ENCODE measurements at regions not wholly inside any gene's neighbourhood (a gene's known extent, or its start where the extent isn't known, plus 50 kb on each side); places are given as distances from the start of the nearest gene placed in this dataset.
A peak's percentile ranks its signal among the peaks of the same experiment; 100 is the strongest.

DNA sequence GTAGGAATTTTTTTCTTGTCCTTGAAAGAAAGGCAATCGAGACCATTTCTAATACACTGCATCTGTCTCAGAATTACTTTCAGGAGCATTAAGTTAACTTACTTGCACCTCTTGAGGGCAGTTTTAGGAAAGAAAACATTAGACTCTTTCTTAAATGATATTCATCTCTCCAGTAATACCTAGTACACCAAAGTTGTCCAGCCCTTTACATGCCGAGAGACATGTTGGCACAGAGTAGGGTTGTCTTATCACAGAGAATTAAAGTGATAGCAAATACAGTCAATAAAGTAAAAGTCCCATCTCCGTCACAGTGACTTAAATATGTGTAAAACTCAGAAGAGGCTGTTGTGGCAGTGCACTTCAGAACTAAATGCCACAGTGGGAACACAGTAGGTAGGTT is 154.3 kb upstream of the KCNN2 start:
- no peak overlapping the region for H2BK15ac ChIP-seq (ENCODE audit: low read depth, low read length)
- no peak overlapping the region for H2AK9ac ChIP-seq (replicated peaks; ENCODE audit: low read depth, low read length, poor library complexity)
- H3K4me2 ChIP-seq (ENCODE audit: low read depth, low read length), result no peak overlapping the region
- H2AFZ ChIP-seq (replicated peaks; ENCODE audit: low read length, poor library complexity), result no peak overlapping the region
- H3K4me1 ChIP-seq (ENCODE audit: control insufficient read depth, insufficient read depth, low read length), result no peaks in the 10 kb centered on the region
- no peak overlapping the region for H2BK120ac ChIP-seq (ENCODE audit: low read depth, low read length)
- no peak overlapping the region for H3K27ac ChIP-seq (ENCODE audit: insufficient read depth, low read length)
- H2BK20ac ChIP-seq (ENCODE audit: low read depth, low read length), result peak overlapping the region; percentile 25; the same call in 1 of the 2 replicates
- TF ChIP-seq RCOR1 (IDR thresholded peaks at IDR 0.05; ENCODE audit: insufficient replicate concordance, low read length) (no peak), RAD21 (IDR thresholded peaks at IDR 0.05; ENCODE audit: low read length) (no peak), POLR2A (IDR thresholded peaks at IDR 0.05; ENCODE audit: low read depth, low read length) (no peak), NFE2L2 (IDR thresholded peaks at IDR 0.05; ENCODE audit: low read depth, low read length) (no peak), SMC3 (IDR thresholded peaks at IDR 0.05; ENCODE audit: low read depth, low read length) (no peak), RFX5 (IDR thresholded peaks at IDR 0.05; ENCODE audit: low read depth, low read length) (no peak), BHLHE40 (IDR thresholded peaks at IDR 0.05; ENCODE audit: low read depth, low read length) (no peak), CEBPB (IDR thresholded peaks at IDR 0.05; ENCODE audit: low read depth, low read length) (no peak), MAFK (IDR thresholded peaks at IDR 0.05; ENCODE audit: low read depth, low read length) (no peak), CHD1 (IDR thresholded peaks at IDR 0.05; ENCODE audit: low read depth, low read length) (no peak), MAZ (IDR thresholded peaks at IDR 0.05; ENCODE audit: borderline replicate concordance, low read depth, low read length) (no peak)
- TF ChIP-seq, protein P1, sequence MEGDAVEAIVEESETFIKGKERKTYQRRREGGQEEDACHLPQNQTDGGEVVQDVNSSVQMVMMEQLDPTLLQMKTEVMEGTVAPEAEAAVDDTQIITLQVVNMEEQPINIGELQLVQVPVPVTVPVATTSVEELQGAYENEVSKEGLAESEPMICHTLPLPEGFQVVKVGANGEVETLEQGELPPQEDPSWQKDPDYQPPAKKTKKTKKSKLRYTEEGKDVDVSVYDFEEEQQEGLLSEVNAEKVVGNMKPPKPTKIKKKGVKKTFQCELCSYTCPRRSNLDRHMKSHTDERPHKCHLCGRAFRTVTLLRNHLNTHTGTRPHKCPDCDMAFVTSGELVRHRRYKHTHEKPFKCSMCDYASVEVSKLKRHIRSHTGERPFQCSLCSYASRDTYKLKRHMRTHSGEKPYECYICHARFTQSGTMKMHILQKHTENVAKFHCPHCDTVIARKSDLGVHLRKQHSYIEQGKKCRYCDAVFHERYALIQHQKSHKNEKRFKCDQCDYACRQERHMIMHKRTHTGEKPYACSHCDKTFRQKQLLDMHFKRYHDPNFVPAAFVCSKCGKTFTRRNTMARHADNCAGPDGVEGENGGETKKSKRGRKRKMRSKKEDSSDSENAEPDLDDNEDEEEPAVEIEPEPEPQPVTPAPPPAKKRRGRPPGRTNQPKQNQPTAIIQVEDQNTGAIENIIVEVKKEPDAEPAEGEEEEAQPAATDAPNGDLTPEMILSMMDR (conservative IDR thresholded peaks at IDR 0.05; ENCODE audit: low read depth, low read length), result no peak
- TF ChIP-seq, protein P2, sequence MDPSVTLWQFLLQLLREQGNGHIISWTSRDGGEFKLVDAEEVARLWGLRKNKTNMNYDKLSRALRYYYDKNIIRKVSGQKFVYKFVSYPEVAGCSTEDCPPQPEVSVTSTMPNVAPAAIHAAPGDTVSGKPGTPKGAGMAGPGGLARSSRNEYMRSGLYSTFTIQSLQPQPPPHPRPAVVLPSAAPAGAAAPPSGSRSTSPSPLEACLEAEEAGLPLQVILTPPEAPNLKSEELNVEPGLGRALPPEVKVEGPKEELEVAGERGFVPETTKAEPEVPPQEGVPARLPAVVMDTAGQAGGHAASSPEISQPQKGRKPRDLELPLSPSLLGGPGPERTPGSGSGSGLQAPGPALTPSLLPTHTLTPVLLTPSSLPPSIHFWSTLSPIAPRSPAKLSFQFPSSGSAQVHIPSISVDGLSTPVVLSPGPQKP (IDR thresholded peaks at IDR 0.05; ENCODE audit: borderline replicate concordance, low read depth, low read length), result no peak
- dilution Hi-C loops (cut with HindIII; ENCODE audit: low sequenced_read_pairs, unreplicated experiment), result no loop called here
- no peaks in the 10 kb centered on the region for H3K9me3 ChIP-seq (ENCODE audit: control insufficient read depth, insufficient read depth, low read length)
- H4K20me1 ChIP-seq (ENCODE audit: insufficient read depth, low read length), result no peaks in the 10 kb centered on the region
- ChIA-PET CTCF (no interaction called here), POLR2A (ENCODE audit: unreplicated experiment) (no interaction called here)
- no peak overlapping the region for H3K4me3 ChIP-seq (ENCODE audit: insufficient read depth, low read depth, low read length)
- no peak overlapping the region for H3K14ac ChIP-seq (replicated peaks; ENCODE audit: low read depth, low read length)
- no peak overlapping the region for H3K9ac ChIP-seq (ENCODE audit: low read depth, low read length)
- H3K56ac ChIP-seq (ENCODE audit: extremely low read depth, insufficient read depth, low read length), result no peak overlapping the region
- ATAC-seq (ENCODE audit: low read depth) (no peak), DNase-seq (no peak)
- H3K18ac ChIP-seq (ENCODE audit: low read depth, low read length), result no peak overlapping the region
- no peaks in the 10 kb centered on the region for H3K9me1 ChIP-seq (ENCODE audit: insufficient read depth, low read length)
- no peak overlapping the region for H4K91ac ChIP-seq (ENCODE audit: insufficient read depth, low read depth, low read length)
- H3K36me3 ChIP-seq (ENCODE audit: control insufficient read depth, insufficient read depth, low read length), result no peaks in the 10 kb centered on the region
- H3K79me1 ChIP-seq (ENCODE audit: low read depth in 1 of 2, low read length in 2 of 2), result no peaks in the 10 kb centered on the region
- H3K27me3 ChIP-seq (ENCODE audit: control insufficient read depth, insufficient read depth, low read length), result no peaks in the 10 kb centered on the region
- no peak overlapping the region for H4K8ac ChIP-seq (ENCODE audit: low read depth in 2 of 2, low read length in 2 of 2)
- H2AK5ac ChIP-seq (ENCODE audit: low read depth, low read length), result no peak overlapping the region
- in situ Hi-C loops (cut with MboI; ENCODE audit: low sequenced_read_pairs), result no loop called here
- no CpG with 5 or more reads among the region's 3 CpGs for WGBS, 2 experiments (ENCODE audit: extremely low coverage in 2 of 2, insufficient read length in 1 of 2)
- no TSS peak for BruUV-seq (replicated peaks)
- no peak overlapping the region for H3K23ac ChIP-seq (ENCODE audit: low read depth, low read length)
- intact Hi-C loops (cut with micrococcal nuclease), result no loop called here
- no peak overlapping the region for H4K5ac ChIP-seq (ENCODE audit: low read depth, low read length)
- no peak overlapping the region for H2BK5ac ChIP-seq (ENCODE audit: low read depth, low read length, poor library complexity, severe bottlenecking)
- H3K4ac ChIP-seq (ENCODE audit: low read depth, low read length), result no peak overlapping the region
